Pancreas (tissue), 10 donors: ENCODE measurements at regions not wholly inside any gene's neighbourhood (a gene's known extent, or its start where the extent isn't known, plus 50 kb on each side); places are given as distances from the start of the nearest gene placed in this dataset.

Experiments used
- ATAC-seq, 4 donors: fragments of 200-7000 bp; cut with Tn5 transposase; one replicate each; pipeline versions ENCODE4 v1.8.0 to v1.9.1; 2020; ENCODE audit warnings: mild to moderate bottlenecking in 4 of 4, moderate library complexity in 4 of 4
- DNase-seq, 6 donors: peaks; one replicate each; pipeline ENCODE4 v3.0.0-alpha.2; 2020
- FAIRE-seq: peaks from 2 replicates; lab custom pipeline; 2012; peaks lifted over from hg19 to GRCh38; lab: Jason Lieb, UNC
- H3K27ac ChIP-seq, 4 donors: fragments of 200-600 bp; sonication (generic); 1 replicate in 3 of 4; 2 replicates in 1 of 4; pipeline versions ENCODE4 v1.5.0 to v1.8.0; 2020
- H3K27me3 ChIP-seq, 4 donors: fragments of 200-600 bp; one replicate each; pipeline ENCODE4 v1.8.0; 2021
- H3K36me3 ChIP-seq, 3 donors: fragments of 200-600 bp; sonication (generic) in 1 of 3; one replicate each; pipeline versions ENCODE4 v1.5.0 to v1.8.0; 2020 to 2021
- H3K4me1 ChIP-seq, 3 donors: fragments of 200-600 bp; one replicate each; pipeline ENCODE4 v1.8.0; 2021
- H3K4me3 ChIP-seq, 4 donors: fragments of 200-600 bp; sonication (generic) in 2 of 4; one replicate each; pipeline versions ENCODE4 v1.5.0 to v1.8.0; 2020 to 2021
- H3K9me3 ChIP-seq, 4 donors: fragments of 200-600 bp; one replicate each; pipeline ENCODE4 v1.8.0; 2021
- WGBS, 2 donors: extraction: QIAGEN DNeasy Blood & Tissue Kit; methylation state at CpG; one replicate each; pipeline ENCODE4 v1.1.7; 2013; 5-methylcytosine and 5-hydroxymethylcytosine counted together
- intact Hi-C, 3 donors: fragments of 100-400 bp; cut with DNase I; formaldehyde crosslinking; loops; one replicate each; pipeline versions ENCODE4 v1.11.1 to v1.14.2; 2022
- TF ChIP-seq, protein P1 (sequence below), 4 donors: fragments of 200-600 bp; sonication (generic) in 3 of 4; IDR thresholded peaks; one replicate each; pipeline versions ENCODE4 v1.5.0 to v1.8.0; 2021; ENCODE audit warnings: antibody characterized with exemption in 4 of 4
- donor health status: healthy with polysubstance abuse.
- donor health status: DM: no; HTN: no; CAD: no; lungs with moderate emphysema.
- donor health status: DM: no; HTN: no; CAD: no.
- donor health status: control.
- donor health status: control.
- donor health status: Bipolar disorder and iron deficiency.
- donor health status: DM: yes; HTN: yes; CAD: no.
- donor health status: DM: no; HTN: no; CAD: no.
- donor health status: DM: no; HTN: no; CAD: no.
- donor health status: DM: yes; HTN: yes; CAD: no.

DNA sequence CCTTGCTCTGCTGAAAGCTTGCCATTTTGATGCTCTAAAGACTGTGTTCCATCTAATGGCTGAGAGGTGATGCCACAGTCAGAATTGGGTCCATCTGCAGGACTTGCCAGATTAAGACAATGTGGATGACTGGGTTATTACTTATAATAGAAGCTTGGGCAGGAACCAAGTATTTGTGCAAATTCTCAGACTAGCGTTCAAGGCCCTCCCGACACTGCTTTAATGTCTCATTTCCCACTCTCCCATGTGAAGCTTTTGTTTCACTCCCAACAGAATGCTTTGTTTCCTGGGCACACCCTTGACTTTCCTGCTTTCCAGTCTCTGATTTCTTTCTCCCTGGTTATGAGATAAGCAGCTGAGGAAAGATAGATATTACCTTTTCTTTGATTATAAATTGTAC is 215.8 kb downstream of the KCNS3 start:
- Histone ChIP-seq H3K36me3 (no peaks in the 10 kb centered on the region), H3K27ac (no peak overlapping the region), H3K4me1 (no peaks in the 10 kb centered on the region), H3K4me3 (no peak overlapping the region), H3K9me3 (no peaks in the 10 kb centered on the region), H3K27me3 (no peaks in the 10 kb centered on the region)
- 17 to 51% methylated on average over 2 of the region's 2 CpGs for WGBS, 2 donors
- DNase-seq (no peak), ATAC-seq (no peak), FAIRE-seq (no peak)
- TF ChIP-seq, protein P1, sequence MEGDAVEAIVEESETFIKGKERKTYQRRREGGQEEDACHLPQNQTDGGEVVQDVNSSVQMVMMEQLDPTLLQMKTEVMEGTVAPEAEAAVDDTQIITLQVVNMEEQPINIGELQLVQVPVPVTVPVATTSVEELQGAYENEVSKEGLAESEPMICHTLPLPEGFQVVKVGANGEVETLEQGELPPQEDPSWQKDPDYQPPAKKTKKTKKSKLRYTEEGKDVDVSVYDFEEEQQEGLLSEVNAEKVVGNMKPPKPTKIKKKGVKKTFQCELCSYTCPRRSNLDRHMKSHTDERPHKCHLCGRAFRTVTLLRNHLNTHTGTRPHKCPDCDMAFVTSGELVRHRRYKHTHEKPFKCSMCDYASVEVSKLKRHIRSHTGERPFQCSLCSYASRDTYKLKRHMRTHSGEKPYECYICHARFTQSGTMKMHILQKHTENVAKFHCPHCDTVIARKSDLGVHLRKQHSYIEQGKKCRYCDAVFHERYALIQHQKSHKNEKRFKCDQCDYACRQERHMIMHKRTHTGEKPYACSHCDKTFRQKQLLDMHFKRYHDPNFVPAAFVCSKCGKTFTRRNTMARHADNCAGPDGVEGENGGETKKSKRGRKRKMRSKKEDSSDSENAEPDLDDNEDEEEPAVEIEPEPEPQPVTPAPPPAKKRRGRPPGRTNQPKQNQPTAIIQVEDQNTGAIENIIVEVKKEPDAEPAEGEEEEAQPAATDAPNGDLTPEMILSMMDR (IDR thresholded peaks at IDR 0.05): no peak
- intact Hi-C loops: no loop called here

DNA sequence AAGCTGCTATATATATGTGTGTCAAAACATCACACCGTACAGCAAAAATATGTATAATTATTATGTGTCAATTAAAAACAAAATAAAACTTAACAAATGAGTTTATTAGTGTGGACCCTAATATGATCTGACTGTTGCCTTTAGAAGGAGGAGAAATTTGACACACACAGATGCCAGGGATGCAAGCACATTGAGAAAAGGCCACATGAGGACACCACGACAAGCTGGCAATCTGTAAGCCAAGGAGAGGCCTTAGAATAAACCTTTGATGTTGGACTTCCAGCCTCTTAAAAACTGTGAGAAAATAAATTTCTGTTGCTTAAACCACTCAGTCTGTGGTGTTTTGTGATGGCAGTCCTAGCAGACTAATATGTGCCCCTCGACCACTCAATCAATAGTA is 214.7 kb downstream of the KCNS3 start:
- ATAC-seq (no peak), DNase-seq (no peak), FAIRE-seq (no peak)
- TF ChIP-seq, protein P1 (IDR thresholded peaks at IDR 0.05): no peak
- no peaks in the 10 kb centered on the region for H3K9me3 ChIP-seq
- no peaks in the 10 kb centered on the region for H3K27me3 ChIP-seq
- H3K4me3 ChIP-seq: no peak overlapping the region
- 83 to 89% methylated on average over 3 of the region's 3 CpGs for WGBS, 2 donors
- intact Hi-C loops: no loop called here
- H3K36me3 ChIP-seq: no peaks in the 10 kb centered on the region
- no peak overlapping the region for H3K27ac ChIP-seq
- H3K4me1 ChIP-seq: no peaks in the 10 kb centered on the region

DNA sequence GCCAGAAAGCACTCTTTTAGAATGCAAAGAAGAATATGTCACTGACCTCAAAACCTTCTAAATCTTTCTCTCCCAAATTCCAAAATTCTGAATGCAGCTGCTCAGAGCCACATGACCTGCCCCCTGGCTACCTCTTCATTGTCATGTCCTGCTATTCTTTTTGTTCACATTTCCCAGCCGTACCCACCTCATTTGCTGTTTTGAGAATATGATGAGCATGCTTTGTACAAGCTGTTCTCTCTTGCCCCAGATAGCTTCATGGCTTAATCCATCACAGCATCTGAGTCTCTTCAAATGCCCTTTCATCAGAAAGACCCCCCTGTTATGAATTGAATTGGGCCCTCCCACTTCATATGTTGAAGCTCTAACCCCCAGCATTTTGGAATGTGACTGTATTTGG is 214.3 kb downstream of the KCNS3 start:
- FAIRE-seq: no peak
- no peak for ATAC-seq
- no peaks in the 10 kb centered on the region for H3K27me3 ChIP-seq
- WGBS, 2 donors: 51 to 54% methylated on average over 1 of the region's 1 CpG
- H3K36me3 ChIP-seq: no peaks in the 10 kb centered on the region
- no peaks in the 10 kb centered on the region for H3K4me1 ChIP-seq
- no peak overlapping the region for H3K4me3 ChIP-seq
- TF ChIP-seq, protein P1 (IDR thresholded peaks at IDR 0.05): no peak
- no peak overlapping the region for H3K27ac ChIP-seq
- H3K9me3 ChIP-seq: no peaks in the 10 kb centered on the region
- no peak for DNase-seq
- intact Hi-C loops: no loop called here

DNA sequence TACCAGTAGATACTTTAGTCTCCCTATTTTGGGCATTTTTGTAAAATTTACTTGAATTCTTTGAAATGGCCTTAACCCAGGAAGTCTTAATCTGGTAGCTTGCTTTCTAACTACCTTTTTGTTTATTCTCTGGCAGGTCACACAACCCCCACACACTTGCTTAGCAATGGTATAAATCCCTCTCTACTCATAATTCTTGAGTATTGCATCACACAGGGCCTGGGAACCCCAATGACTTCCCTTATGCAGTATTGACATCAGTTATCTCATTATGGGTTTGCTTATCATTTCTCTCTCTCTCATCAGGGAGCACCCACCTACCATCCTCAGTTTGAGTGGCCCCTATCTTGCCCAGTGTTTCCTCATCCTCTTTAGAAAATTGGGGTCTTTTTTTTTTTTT is 207.1 kb downstream of the KCNS3 start:
- ATAC-seq (no peak), DNase-seq (no peak), FAIRE-seq (no peak)
- Histone ChIP-seq H3K27me3 (no peaks in the 10 kb centered on the region), H3K4me1 (no peaks in the 10 kb centered on the region), H3K36me3 (no peaks in the 10 kb centered on the region), H3K9me3 (no peaks in the 10 kb centered on the region), H3K27ac (no peak overlapping the region), H3K4me3 (no peak overlapping the region)
- intact Hi-C loops: no loop called here
- TF ChIP-seq, protein P1 (IDR thresholded peaks at IDR 0.05): no peak

DNA sequence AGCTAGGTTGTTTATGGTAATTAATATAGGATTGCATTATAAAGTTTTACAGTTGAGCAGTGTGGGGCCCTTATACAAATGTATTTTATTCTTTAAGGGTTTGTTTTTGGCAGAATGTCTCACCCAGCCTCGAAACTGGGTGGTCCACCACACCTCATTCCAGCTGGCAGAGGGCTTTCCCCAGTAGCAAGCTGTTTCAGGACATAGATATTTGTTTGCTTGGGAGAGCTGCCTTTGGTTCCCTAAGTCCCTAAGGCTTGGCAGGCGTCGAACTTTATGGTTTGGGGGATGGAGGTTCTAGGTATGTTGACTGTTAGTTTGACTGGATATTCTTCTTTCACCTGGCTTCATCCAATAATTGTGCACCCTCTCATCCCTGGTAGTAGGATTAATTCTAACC is 205.9 kb downstream of the KCNS3 start:
- WGBS, 2 donors: 64 to 71% methylated on average over 3 of the region's 3 CpGs
- FAIRE-seq (no peak), ATAC-seq (no peak), DNase-seq (no peak)
- TF ChIP-seq, protein P1 (IDR thresholded peaks at IDR 0.05): no peak
- H3K36me3 ChIP-seq: no peaks in the 10 kb centered on the region
- no peak overlapping the region for H3K4me3 ChIP-seq
- H3K27ac ChIP-seq: no peak overlapping the region
- H3K4me1 ChIP-seq: no peaks in the 10 kb centered on the region
- no peaks in the 10 kb centered on the region for H3K9me3 ChIP-seq
- no peaks in the 10 kb centered on the region for H3K27me3 ChIP-seq
- intact Hi-C loops: no loop called here
